Keratinocyte (primary cell): ENCODE measurements at regions not wholly inside any gene's neighbourhood (a gene's known extent, or its start where the extent isn't known, plus 50 kb on each side); places are given as distances from the start of the nearest gene placed in this dataset.

ENCODE experiments used
- DNase-seq: peaks from one replicate; pipeline ENCODE4 v3.0.0-alpha.2; 2011; ENCODE audit warnings: low read depth, missing footprints, low spot score
- FAIRE-seq: peaks from 2 replicates; lab custom pipeline; 2011; peaks lifted over from hg19 to GRCh38; lab: Jason Lieb, UNC
- H2AFZ ChIP-seq: 2 replicates; pipeline ENCODE4 v1.6.0; 2012; ENCODE audit warnings: low read length, control low read depth, inconsistent platforms; ENCODE audit not compliant: control insufficient read depth
- H3K27ac ChIP-seq: 2 replicates; pipeline ENCODE4 v1.5.1; 2011; ENCODE audit warnings: low read length; ENCODE audit not compliant: control insufficient read depth, insufficient read depth
- H3K27me3 ChIP-seq: 3 replicates; pipeline ENCODE4 v1.6.0; 2011; ENCODE audit warnings: low read length; ENCODE audit not compliant: control insufficient read depth, insufficient read depth; ENCODE audit errors: extremely low read depth
- H3K36me3 ChIP-seq, 2 experiments: 2 replicates in 1 of 2; 3 replicates in 1 of 2; pipeline ENCODE4 v1.5.1; 2011; ENCODE audit warnings: low read length in 2 of 2, mild to moderate bottlenecking in 1 of 2; ENCODE audit not compliant: control insufficient read depth in 2 of 2, insufficient read depth in 2 of 2; ENCODE audit errors: extremely low read depth in 1 of 2
- H3K4me1 ChIP-seq: 3 replicates; pipeline ENCODE4 v1.5.1; 2011; ENCODE audit warnings: low read length; ENCODE audit not compliant: control insufficient read depth, insufficient read depth; ENCODE audit errors: extremely low read depth
- H3K4me2 ChIP-seq: 3 replicates; pipeline ENCODE4 v1.6.0; 2011; ENCODE audit warnings: low read depth, low read length; ENCODE audit not compliant: control insufficient read depth, insufficient read depth; ENCODE audit errors: extremely low read depth
- H3K4me3 ChIP-seq, 3 experiments: fragments of 200-600 bp in 1 of 3; sonication (generic) in 1 of 3; 2 replicates in 2 of 3; 3 replicates in 1 of 3; pipeline ENCODE4 v1.5.1; 2011 to 2016; ENCODE audit warnings: low read length in 3 of 3, mild to moderate bottlenecking in 3 of 3, control low read depth in 2 of 3, inconsistent platforms in 1 of 3, low read depth in 1 of 3, mixed read lengths in 1 of 3, mixed run types in 1 of 3, moderate library complexity in 1 of 3; ENCODE audit not compliant: control insufficient read depth in 2 of 3, insufficient read depth in 2 of 3; ENCODE audit errors: extremely low read depth in 1 of 3
- H3K79me2 ChIP-seq: 2 replicates; pipeline ENCODE4 v1.6.0; 2012; ENCODE audit warnings: low read length; ENCODE audit not compliant: control insufficient read depth, insufficient read depth
- H3K9ac ChIP-seq: 3 replicates; pipeline ENCODE4 v1.6.0; 2011; ENCODE audit warnings: low read length; ENCODE audit not compliant: control insufficient read depth, insufficient read depth; ENCODE audit errors: extremely low read depth
- H3K9me1 ChIP-seq: 3 replicates; pipeline ENCODE4 v1.6.0; 2011; ENCODE audit warnings: low read length; ENCODE audit not compliant: control insufficient read depth, insufficient read depth; ENCODE audit errors: extremely low read depth
- H3K9me3 ChIP-seq: 2 replicates; pipeline ENCODE4 v1.5.1; 2012; ENCODE audit warnings: low read depth, low read length; ENCODE audit not compliant: control insufficient read depth
- H4K20me1 ChIP-seq: 3 replicates; pipeline ENCODE4 v1.6.0; 2011; ENCODE audit warnings: low read length; ENCODE audit not compliant: control insufficient read depth, insufficient read depth; ENCODE audit errors: extremely low read depth
- EZH2 ChIP-seq: IDR thresholded peaks from one replicate; pipeline ENCODE4 v1.6.1; 2012; ENCODE audit warnings: inconsistent platforms, mild to moderate bottlenecking, low read length, moderate library complexity
- dilution Hi-C: fragments of 300-500 bp; cut with MboI; formaldehyde crosslinking; loops from one replicate; pipeline ENCODE4 v1.7.0; 2020; ENCODE audit warnings: low sequenced_read_pairs; ENCODE audit not compliant: extremely low pct_ligation_motif_present
- TF ChIP-seq, protein P1 (sequence below), 3 experiments: IDR thresholded peaks in 1 of 3; conservative IDR thresholded peaks in 1 of 3; optimal IDR thresholded peaks in 1 of 3; 2 replicates in 2 of 3; 3 replicates in 1 of 3; pipeline versions ENCODE3 to v1.5.1; 2011; ENCODE audit warnings: low read length in 3 of 3, mild to moderate bottlenecking in 3 of 3, moderate library complexity in 2 of 3, control low read depth in 1 of 3, inconsistent platforms in 1 of 3; ENCODE audit not compliant: insufficient read depth in 2 of 3; ENCODE audit errors: extremely low read depth in 1 of 3

- H3K4me2 ChIP-seq, result no peak overlapping the region
- no peak for TF ChIP-seq EZH2
- TF ChIP-seq, protein P1, sequence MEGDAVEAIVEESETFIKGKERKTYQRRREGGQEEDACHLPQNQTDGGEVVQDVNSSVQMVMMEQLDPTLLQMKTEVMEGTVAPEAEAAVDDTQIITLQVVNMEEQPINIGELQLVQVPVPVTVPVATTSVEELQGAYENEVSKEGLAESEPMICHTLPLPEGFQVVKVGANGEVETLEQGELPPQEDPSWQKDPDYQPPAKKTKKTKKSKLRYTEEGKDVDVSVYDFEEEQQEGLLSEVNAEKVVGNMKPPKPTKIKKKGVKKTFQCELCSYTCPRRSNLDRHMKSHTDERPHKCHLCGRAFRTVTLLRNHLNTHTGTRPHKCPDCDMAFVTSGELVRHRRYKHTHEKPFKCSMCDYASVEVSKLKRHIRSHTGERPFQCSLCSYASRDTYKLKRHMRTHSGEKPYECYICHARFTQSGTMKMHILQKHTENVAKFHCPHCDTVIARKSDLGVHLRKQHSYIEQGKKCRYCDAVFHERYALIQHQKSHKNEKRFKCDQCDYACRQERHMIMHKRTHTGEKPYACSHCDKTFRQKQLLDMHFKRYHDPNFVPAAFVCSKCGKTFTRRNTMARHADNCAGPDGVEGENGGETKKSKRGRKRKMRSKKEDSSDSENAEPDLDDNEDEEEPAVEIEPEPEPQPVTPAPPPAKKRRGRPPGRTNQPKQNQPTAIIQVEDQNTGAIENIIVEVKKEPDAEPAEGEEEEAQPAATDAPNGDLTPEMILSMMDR (optimal IDR thresholded peaks at IDR 0.05 in 1 of 3, IDR thresholded peaks at IDR 0.05 in 1 of 3, conservative IDR thresholded peaks at IDR 0.05 in 1 of 3; ENCODE audit: extremely low read depth in 1 of 3, insufficient read depth in 2 of 3, low read length in 3 of 3), result no peak
- H3K27me3 ChIP-seq, result no peaks in the 10 kb centered on the region
- no peak overlapping the region for H3K9ac ChIP-seq
- no peak overlapping the region for H3K27ac ChIP-seq
- H3K79me2 ChIP-seq, result no peaks in the 10 kb centered on the region
- peaks cover 4% of the 10 kb centered on the region for H3K9me3 ChIP-seq
- no peaks in the 10 kb centered on the region for H3K36me3 ChIP-seq
- H4K20me1 ChIP-seq, result no peaks in the 10 kb centered on the region
- DNase-seq (no peak), FAIRE-seq (no peak)
- H2AFZ ChIP-seq, result no peak overlapping the region
- no peaks in the 10 kb centered on the region for H3K9me1 ChIP-seq
- no peak overlapping the region for H3K4me3 ChIP-seq
- no peaks in the 10 kb centered on the region for H3K4me1 ChIP-seq
- dilution Hi-C loops, result no loop called here
Observed at GRCh38 chr15:27668471-27669220, 430.5 kb downstream of the OCA2 start.

DNA sequence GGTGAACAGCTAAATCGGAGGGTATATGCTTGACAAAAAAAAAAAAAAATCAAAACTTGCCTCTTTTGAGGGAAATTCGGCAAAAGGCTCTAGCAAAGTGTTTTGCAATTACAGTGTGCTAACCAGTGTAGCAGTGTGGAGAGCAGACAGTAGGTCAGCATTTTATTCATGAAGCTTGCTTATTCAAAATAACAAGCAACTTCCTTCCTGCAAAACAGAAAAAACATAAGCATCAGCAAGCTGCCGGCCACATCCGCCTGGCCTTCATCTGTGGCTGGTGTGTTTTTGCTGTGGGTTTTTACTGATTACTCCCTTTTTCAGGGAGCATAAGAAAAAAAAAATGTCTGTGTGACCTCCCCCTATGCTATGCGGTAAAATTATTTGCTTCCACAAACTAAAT is 434.1 kb downstream of the OCA2 start:
- H3K4me2 ChIP-seq, result no peak overlapping the region
- TF ChIP-seq, protein P1 (optimal IDR thresholded peaks at IDR 0.05 in 1 of 3, IDR thresholded peaks at IDR 0.05 in 1 of 3, conservative IDR thresholded peaks at IDR 0.05 in 1 of 3; ENCODE audit: extremely low read depth in 1 of 3, insufficient read depth in 2 of 3, low read length in 3 of 3), result no peak
- TF ChIP-seq EZH2, result no peak
- no peak for FAIRE-seq
- H3K9me1 ChIP-seq, result no peaks in the 10 kb centered on the region
- no peaks in the 10 kb centered on the region for H3K9me3 ChIP-seq
- no peak overlapping the region for H3K27ac ChIP-seq
- no peak overlapping the region for H2AFZ ChIP-seq
- H3K4me1 ChIP-seq, result no peaks in the 10 kb centered on the region
- H3K27me3 ChIP-seq, result no peaks in the 10 kb centered on the region
- no peaks in the 10 kb centered on the region for H3K79me2 ChIP-seq
- H4K20me1 ChIP-seq, result no peaks in the 10 kb centered on the region
- H3K9ac ChIP-seq, result no peak overlapping the region
- dilution Hi-C loops, result no loop called here
- no peak overlapping the region for H3K4me3 ChIP-seq
- H3K36me3 ChIP-seq, result no peaks in the 10 kb centered on the region
- DNase-seq, result no peak
